ENCODE measurements at regions not wholly inside any gene's neighbourhood (a gene's known extent, or its start where the extent isn't known, plus 50 kb on each side); places are given as distances from the start of the nearest gene placed in this dataset.

DNA sequence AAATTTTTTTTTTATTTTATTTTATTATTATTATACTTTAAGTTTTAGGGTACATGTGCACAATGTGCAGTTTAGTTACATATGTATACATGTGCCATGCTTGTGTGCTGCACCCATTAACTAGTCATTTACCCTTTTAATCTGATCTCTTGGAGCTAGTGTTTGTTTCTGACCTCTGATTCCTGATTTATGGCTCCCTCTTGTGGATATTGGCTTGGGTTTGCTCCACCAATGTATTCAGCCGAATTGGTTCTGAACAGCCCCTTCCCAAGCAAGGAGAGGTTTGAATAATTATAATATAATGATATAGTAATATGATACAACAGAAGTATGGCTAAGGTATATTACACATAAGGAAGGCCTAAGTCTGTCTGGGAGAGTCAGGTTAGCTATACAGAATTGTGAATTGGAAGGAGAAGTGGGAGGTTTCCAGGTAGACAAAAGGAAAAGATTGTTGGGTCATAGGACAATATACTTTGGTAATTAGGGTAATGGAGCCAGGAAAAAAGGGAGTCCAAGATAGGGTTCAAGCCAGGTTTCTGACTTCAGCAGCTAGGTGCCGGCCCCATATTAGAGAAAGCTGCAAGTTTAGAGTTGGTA lies 53.1 kb upstream of the HMCN1 start:
- TF ChIP-seq POLR2AphosphoS5 (IDR thresholded peaks at IDR 0.05; ENCODE audit: borderline replicate concordance, low read depth, low read length) (no peak), FOXP2 (optimal IDR thresholded peaks at IDR 0.05; ENCODE audit: control extremely low read depth, extremely low read length, insufficient read depth) (no peak)

Measured in SK-N-MC (cell line).